ENCODE measurements at regions not wholly inside any gene's neighbourhood (a gene's known extent, or its start where the extent isn't known, plus 50 kb on each side); places are given as distances from the start of the nearest gene placed in this dataset.
"Not testable (repeated sequence)": the region's sequence is repeated elsewhere in the genome, so short reads cannot be mapped to it uniquely, and the experiment has no call there.

- Mint-ChIP-seq H3K27me3 (peaks cover 37% of the 10 kb centered on the region), H3K36me3 (no peaks in the 10 kb centered on the region), H3K9me3 (peaks cover 4% of the 10 kb centered on the region), H3K27ac (no peak overlapping the region), H3K4me1 (no peaks in the 10 kb centered on the region), H3K4me3 (no peak overlapping the region)
- ATAC-seq, result no peak
Measured at GRCh38 chr5:172544371-172545095, 90.2 kb upstream of the SH3PXD2B start.

- H3K4me1 Mint-ChIP-seq, result no peaks in the 10 kb centered on the region
- no peak overlapping the region for H3K27ac Mint-ChIP-seq
- ATAC-seq, result no peak
- peaks cover 37% of the 10 kb centered on the region for H3K27me3 Mint-ChIP-seq
- H3K36me3 Mint-ChIP-seq, result no peaks in the 10 kb centered on the region
- H3K4me3 Mint-ChIP-seq, result no peak overlapping the region
- peaks cover 4% of the 10 kb centered on the region for H3K9me3 Mint-ChIP-seq
Measured at GRCh38 chr5:172543484-172544298, 89.4 kb upstream of the SH3PXD2B start.

- Mint-ChIP-seq H3K4me3 (no peak overlapping the region), H3K9me3 (peaks cover 4% of the 10 kb centered on the region), H3K4me1 (no peaks in the 10 kb centered on the region), H3K27me3 (peaks cover 37% of the 10 kb centered on the region), H3K27ac (no peak overlapping the region), H3K36me3 (no peaks in the 10 kb centered on the region)
- ATAC-seq, result no peak
Measured at GRCh38 chr5:172542651-172543131, 88.4 kb upstream of the SH3PXD2B start.

GRCh38 chr5:172541773-172542136, 87.4 kb upstream of the SH3PXD2B start:
- H3K4me3 Mint-ChIP-seq, result no peak overlapping the region
- H3K9me3 Mint-ChIP-seq, result peaks cover 4% of the 10 kb centered on the region
- no peak for ATAC-seq
- H3K36me3 Mint-ChIP-seq, result no peaks in the 10 kb centered on the region
- peaks cover 32% of the 10 kb centered on the region for H3K27me3 Mint-ChIP-seq
- no peaks in the 10 kb centered on the region for H3K4me1 Mint-ChIP-seq
- H3K27ac Mint-ChIP-seq, result no peak overlapping the region

GRCh38 chr5:172541099-172541772, 86.9 kb upstream of the SH3PXD2B start:
- peaks cover 26% of the 10 kb centered on the region for H3K27me3 Mint-ChIP-seq
- H3K4me3 Mint-ChIP-seq, result no peak overlapping the region
- no peaks in the 10 kb centered on the region for H3K4me1 Mint-ChIP-seq
- H3K36me3 Mint-ChIP-seq, result no peaks in the 10 kb centered on the region
- peaks cover 4% of the 10 kb centered on the region for H3K9me3 Mint-ChIP-seq
- H3K27ac Mint-ChIP-seq, result no peak overlapping the region
- no peak for ATAC-seq

DNA sequence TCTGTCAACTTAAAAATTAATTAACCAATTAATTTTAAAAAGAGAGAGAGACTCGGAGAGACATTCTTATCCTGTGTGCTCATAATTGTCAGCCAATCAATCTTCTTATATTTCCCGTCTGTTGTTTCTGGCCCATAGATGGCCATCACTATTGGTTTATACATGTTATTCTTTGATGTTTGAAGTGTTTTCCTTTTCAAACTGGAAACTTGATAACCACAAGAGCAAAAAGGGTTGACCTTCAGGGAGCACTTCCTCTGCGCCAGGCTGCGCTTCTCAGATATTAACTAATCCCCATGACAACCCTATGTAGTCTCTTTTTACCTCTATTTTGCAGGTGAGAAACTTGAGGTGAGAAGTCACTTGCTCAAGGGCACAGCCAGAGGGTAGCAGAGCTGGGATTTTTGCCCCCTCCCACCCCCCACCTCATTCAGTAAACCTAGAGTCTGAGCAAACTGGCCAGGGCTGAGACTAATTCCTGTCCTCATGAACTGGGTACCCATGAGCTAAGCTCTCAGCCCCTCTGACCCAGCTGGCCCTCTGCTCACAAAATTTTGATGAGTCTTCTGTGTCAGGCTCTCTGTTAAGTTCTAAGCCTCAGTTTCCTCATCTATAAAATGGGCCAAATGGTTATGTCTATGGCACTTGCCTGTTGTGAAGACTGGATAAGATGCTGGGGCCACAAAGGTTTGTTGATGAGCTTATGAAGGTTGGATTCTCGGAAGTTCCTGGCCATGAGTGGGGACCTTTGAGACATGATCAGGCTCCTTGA, 86.0 kb upstream of the SH3PXD2B start:
- no peak overlapping the region for H3K27ac Mint-ChIP-seq

GRCh38 chr5:172535108-172535445, 80.8 kb upstream of the SH3PXD2B start:
- H3K27me3 Mint-ChIP-seq, result peaks cover 12% of the 10 kb centered on the region
- H3K4me1 Mint-ChIP-seq, result peaks cover 5% of the 10 kb centered on the region
- no peak for ATAC-seq
- H3K27ac Mint-ChIP-seq, result no peak overlapping the region
- no peak overlapping the region for H3K4me3 Mint-ChIP-seq
- H3K9me3 Mint-ChIP-seq, result no peaks in the 10 kb centered on the region
- no peaks in the 10 kb centered on the region for H3K36me3 Mint-ChIP-seq

More for the DNA sequence above, 86.0 kb upstream of the SH3PXD2B start:
- no peak for ATAC-seq
- Mint-ChIP-seq H3K27me3 (peaks cover 17% of the 10 kb centered on the region), H3K9me3 (peaks cover 4% of the 10 kb centered on the region), H3K4me3 (no peak overlapping the region), H3K4me1 (no peaks in the 10 kb centered on the region), H3K36me3 (no peaks in the 10 kb centered on the region)

DNA sequence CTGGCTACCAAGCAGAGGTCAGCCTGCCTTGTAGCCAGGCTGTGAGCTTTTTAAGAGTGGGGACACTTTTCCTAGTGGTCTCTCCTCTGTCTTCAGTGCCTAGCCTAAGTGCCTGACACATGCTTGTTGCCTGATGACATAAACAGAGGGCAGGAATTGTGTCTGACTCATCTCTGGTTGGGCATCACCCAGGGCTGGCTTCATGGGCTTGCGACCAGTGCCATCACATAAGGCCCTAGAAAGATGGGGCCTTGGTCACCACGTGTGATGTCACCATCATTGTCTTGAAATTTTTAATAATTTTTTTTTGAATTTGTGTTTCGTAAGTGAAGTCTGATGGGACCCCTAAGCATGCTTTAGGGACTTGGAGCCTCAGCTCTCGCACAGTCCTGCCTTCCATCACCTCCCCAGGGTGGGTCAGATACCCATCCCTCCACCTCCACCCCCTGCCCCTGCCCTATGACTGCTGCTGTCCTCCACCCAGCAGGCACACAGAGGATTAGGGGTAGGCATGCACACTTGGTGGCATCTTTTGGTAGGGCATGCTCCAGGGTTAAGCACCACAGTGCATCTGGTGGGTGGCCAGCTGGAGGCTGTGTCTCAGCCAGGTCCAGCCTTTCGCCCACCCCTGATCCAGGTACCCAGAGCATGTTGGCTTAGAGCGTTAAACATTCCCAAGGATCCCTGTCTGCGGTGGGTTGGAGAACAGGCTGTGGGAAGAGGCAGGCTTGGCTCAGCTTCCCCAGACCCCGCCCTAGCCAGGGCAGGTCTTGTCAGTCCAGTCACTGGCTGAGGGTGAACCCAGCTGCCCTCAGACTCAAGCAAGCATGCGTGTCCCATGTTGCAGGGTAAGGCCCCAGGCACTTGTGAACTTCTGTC, 80.1 kb upstream of the SH3PXD2B start:
- no peak overlapping the region for H3K27ac Mint-ChIP-seq
- no peaks in the 10 kb centered on the region for H3K36me3 Mint-ChIP-seq
- no peak overlapping the region for H3K4me3 Mint-ChIP-seq
- no peaks in the 10 kb centered on the region for H3K9me3 Mint-ChIP-seq
- peaks cover 5% of the 10 kb centered on the region for H3K4me1 Mint-ChIP-seq
- peak; percentile 49 for ATAC-seq
- H3K27me3 Mint-ChIP-seq, result peaks cover 15% of the 10 kb centered on the region

DNA sequence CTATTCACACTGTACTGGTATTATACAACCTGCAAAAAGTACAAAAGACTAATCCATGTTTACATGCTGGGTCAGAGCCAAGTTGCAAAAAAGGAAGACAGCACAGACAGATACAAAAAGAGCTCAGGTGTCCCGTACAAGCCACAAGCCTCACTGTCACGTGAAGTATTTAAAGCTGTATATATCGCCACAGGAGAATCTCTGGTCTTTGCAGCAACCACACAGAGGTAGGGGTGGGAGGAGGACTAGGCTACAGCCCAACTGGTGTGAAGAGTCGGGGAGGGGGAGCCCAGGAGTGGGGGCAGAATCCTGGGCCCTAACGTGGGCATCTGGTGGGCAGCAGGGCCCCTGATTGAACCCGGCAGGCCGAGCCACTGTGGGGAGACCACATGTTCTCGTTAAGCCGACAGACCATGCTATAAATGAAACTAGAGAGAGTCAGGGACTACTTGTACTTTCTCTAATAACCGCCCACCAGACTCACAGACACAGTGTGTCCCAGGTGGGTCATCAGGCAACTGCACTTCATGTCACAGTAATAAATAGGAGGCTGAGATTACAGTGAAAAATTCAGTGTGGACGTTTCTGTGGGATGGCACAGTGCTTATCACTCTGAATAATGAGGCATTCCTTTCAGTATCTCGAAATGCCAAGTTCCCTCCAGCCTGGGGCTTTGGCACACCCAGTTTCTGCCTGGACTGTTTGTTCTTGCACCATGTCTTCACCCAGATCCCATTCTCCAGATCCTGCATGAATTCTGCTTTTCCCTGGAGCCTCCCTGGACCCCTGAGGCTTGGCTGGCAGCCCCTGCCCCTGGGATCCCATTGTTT, 79.3 kb upstream of the SH3PXD2B start:
- Mint-ChIP-seq H3K36me3 (no peaks in the 10 kb centered on the region), H3K4me1 (peaks cover 5% of the 10 kb centered on the region), H3K4me3 (no peak overlapping the region), H3K27me3 (peaks cover 21% of the 10 kb centered on the region), H3K9me3 (peaks cover 3% of the 10 kb centered on the region), H3K27ac (no peak overlapping the region)
- peak; percentile 25 for ATAC-seq

- no peak for ATAC-seq
- H3K4me1 Mint-ChIP-seq, result peaks cover 5% of the 10 kb centered on the region
- H3K27ac Mint-ChIP-seq, result no peak overlapping the region
- H3K36me3 Mint-ChIP-seq, result no peaks in the 10 kb centered on the region
- H3K4me3 Mint-ChIP-seq, result no peak overlapping the region
- H3K9me3 Mint-ChIP-seq, result peaks cover 3% of the 10 kb centered on the region
- peaks cover 21% of the 10 kb centered on the region for H3K27me3 Mint-ChIP-seq
Measured at GRCh38 chr5:172533058-172533398, 78.7 kb upstream of the SH3PXD2B start.

- ATAC-seq, H3K4me1 Mint-ChIP-seq, H3K9me3 Mint-ChIP-seq, H3K36me3 Mint-ChIP-seq, H3K27ac Mint-ChIP-seq, H3K4me3 Mint-ChIP-seq: not testable (repeated sequence)
- H3K27me3 Mint-ChIP-seq, result peaks cover 21% of the 10 kb centered on the region
Measured at GRCh38 chr5:172532439-172532838, 78.1 kb upstream of the SH3PXD2B start.

- Mint-ChIP-seq H3K27ac (no peak overlapping the region), H3K4me3 (no peak overlapping the region), H3K36me3 (no peaks in the 10 kb centered on the region), H3K9me3 (peaks cover 3% of the 10 kb centered on the region), H3K27me3 (peaks cover 24% of the 10 kb centered on the region), H3K4me1 (peaks cover 5% of the 10 kb centered on the region)
- ATAC-seq, result no peak
Measured at GRCh38 chr5:172531704-172532026, 77.3 kb upstream of the SH3PXD2B start.

DNA sequence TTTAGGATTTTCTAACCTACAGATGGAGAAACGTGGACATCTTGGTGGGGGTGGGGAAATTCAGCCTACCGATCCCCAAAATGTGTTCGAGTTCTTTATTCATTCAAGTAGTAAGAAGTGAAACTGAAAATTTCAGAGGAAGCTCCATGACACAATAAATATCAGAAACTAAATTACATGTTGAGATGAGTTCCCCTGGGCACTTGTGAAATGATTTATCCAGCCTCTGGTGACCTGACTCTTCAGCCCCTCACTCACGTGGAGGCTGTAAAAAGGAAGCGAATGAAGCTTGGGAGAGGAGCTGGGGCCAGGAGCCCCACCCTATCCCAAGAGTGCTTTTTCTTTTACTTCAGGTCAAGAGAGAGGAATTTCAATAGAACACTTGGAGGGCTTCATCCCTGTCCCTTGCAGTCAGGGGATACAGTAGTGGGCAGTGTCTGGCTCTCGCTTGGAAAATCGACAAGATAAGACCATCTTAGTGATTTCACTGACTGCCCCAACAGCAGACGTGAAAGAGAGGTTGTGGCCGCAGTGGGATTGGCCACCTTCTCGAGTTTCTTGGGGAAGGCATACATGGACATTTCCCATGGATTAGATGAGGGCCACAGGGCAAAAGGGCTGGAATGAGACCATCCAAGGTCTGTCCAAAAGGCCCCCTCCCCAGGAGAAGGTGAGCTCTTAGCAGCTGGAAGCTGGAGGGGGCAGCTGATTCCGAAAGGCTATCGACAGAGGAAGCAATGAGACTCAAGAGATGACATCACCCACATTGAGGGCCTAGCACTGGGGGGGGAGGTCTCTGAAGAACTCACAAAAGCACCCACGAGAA, 76.8 kb upstream of the SH3PXD2B start:
- Mint-ChIP-seq H3K4me1 (peaks cover 5% of the 10 kb centered on the region), H3K4me3 (no peak overlapping the region), H3K27ac (no peak overlapping the region), H3K36me3 (no peaks in the 10 kb centered on the region), H3K9me3 (peaks cover 3% of the 10 kb centered on the region), H3K27me3 (peaks cover 30% of the 10 kb centered on the region)
- no peak for ATAC-seq
